ES-I3 (cell line): ENCODE measurements at regions not wholly inside any gene's neighbourhood (a gene's known extent, or its start where the extent isn't known, plus 50 kb on each side); places are given as distances from the start of the nearest gene placed in this dataset.
"Not testable (repeated sequence)": the region's sequence is repeated elsewhere in the genome, so short reads cannot be mapped to it uniquely, and the experiment has no call there.

ENCODE experiments used
- H3K36me3 ChIP-seq: 2 replicates; pipeline ENCODE4 v1.6.1; 2013; ENCODE audit warnings: mild to moderate bottlenecking, low read length, control low read depth, moderate library complexity; ENCODE audit not compliant: insufficient read depth
- H3K4me1 ChIP-seq: 2 replicates; pipeline ENCODE4 v1.6.1; 2013; ENCODE audit warnings: mild to moderate bottlenecking, control low read depth, low read length; ENCODE audit not compliant: insufficient read depth
- H3K9ac ChIP-seq: 2 replicates; pipeline ENCODE4 v1.6.1; 2013; ENCODE audit warnings: low read depth, mild to moderate bottlenecking, low read length, moderate library complexity
- H3K9me3 ChIP-seq: 2 replicates; pipeline ENCODE4 v1.6.1; 2013; ENCODE audit warnings: mild to moderate bottlenecking, low read length, moderate library complexity; ENCODE audit not compliant: control insufficient read depth, insufficient read depth

- H3K9me3 ChIP-seq = peaks cover 3% of the 10 kb centered on the region; the same call in 1 of the 2 replicates
- no peak overlapping the region for H3K9ac ChIP-seq
- no peaks in the 10 kb centered on the region for H3K4me1 ChIP-seq
- no peaks in the 10 kb centered on the region for H3K36me3 ChIP-seq
Measured at GRCh38 chr2:236446521-236446920, 123.1 kb upstream of the ACKR3 start.

DNA sequence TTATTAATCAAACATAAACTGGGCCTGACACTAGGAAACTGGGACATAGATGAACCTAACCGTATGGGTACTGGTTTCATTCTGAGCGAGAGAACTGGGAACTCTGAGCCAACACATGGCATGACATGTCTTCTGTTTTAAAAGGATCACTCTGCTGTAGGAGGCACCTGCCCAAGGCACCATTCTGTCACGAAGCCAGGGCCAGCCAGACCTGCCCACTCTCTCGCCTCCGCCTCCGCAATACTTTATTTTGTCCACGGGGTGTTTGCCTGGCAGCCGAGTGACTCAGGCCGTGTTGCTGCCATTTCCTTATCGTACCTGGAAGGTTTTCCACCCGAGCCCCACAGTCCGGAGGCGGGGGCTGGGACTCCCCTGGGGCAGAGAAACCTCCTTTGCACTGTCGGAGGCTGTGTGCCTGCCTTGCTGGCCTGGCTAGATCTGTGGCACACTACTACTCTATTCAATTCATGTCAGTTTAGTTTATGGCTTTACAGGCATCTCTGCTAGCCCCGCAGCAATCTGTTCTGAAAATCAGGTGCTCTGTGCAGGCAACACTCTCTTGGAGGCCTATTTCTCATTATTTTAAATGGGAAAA, 120.4 kb upstream of the ACKR3 start:
- Histone ChIP-seq H3K36me3 (no peaks in the 10 kb centered on the region), H3K9ac (no peak overlapping the region), H3K9me3 (peaks cover 1% of the 10 kb centered on the region; the same call in 1 of the 2 replicates), H3K4me1 (no peaks in the 10 kb centered on the region)

GRCh38 chr2:236452238-236452637, 117.4 kb upstream of the ACKR3 start:
- Histone ChIP-seq H3K36me3 (no peaks in the 10 kb centered on the region), H3K4me1 (no peaks in the 10 kb centered on the region), H3K9me3 (no peaks in the 10 kb centered on the region), H3K9ac (no peak overlapping the region)

- Histone ChIP-seq H3K9ac (no peak overlapping the region), H3K4me1 (no peaks in the 10 kb centered on the region), H3K9me3 (no peaks in the 10 kb centered on the region), H3K36me3 (no peaks in the 10 kb centered on the region)
Measured at GRCh38 chr2:236454076-236454475, 115.5 kb upstream of the ACKR3 start.

- Histone ChIP-seq H3K9ac (no peak overlapping the region), H3K4me1 (no peaks in the 10 kb centered on the region), H3K36me3 (no peaks in the 10 kb centered on the region), H3K9me3 (no peaks in the 10 kb centered on the region; the same call in 1 of the 2 replicates)
Measured at GRCh38 chr2:236459393-236459792, 110.2 kb upstream of the ACKR3 start.

GRCh38 chr2:236464140-236464539, 105.5 kb upstream of the ACKR3 start:
- Histone ChIP-seq H3K4me1 (no peaks in the 10 kb centered on the region), H3K9me3 (no peaks in the 10 kb centered on the region; the same call in 1 of the 2 replicates), H3K36me3 (no peaks in the 10 kb centered on the region), H3K9ac (no peak overlapping the region)

GRCh38 chr2:236472720-236473495, 96.7 kb upstream of the ACKR3 start:
- Histone ChIP-seq H3K4me1 (no peaks in the 10 kb centered on the region), H3K9me3 (no peaks in the 10 kb centered on the region), H3K9ac (no peak overlapping the region), H3K36me3 (no peaks in the 10 kb centered on the region)

- Histone ChIP-seq H3K36me3 (no peaks in the 10 kb centered on the region), H3K9me3 (no peaks in the 10 kb centered on the region), H3K4me1 (no peaks in the 10 kb centered on the region), H3K9ac (no peak overlapping the region)
Measured at GRCh38 chr2:236473691-236474090, 95.9 kb upstream of the ACKR3 start.

GRCh38 chr2:236479814-236480213, 89.8 kb upstream of the ACKR3 start:
- Histone ChIP-seq H3K4me1 (0 out of 2 replicates have a peak, but pooled peaks cover 5% of the 10 kb centered on the region), H3K9me3 (no peaks in the 10 kb centered on the region; the same call in 1 of the 2 replicates), H3K9ac (no peak overlapping the region), H3K36me3 (no peaks in the 10 kb centered on the region)

GRCh38 chr2:236483102-236483501, 86.5 kb upstream of the ACKR3 start:
- Histone ChIP-seq H3K9ac (no peak overlapping the region), H3K36me3 (no peaks in the 10 kb centered on the region), H3K4me1 (0 out of 2 replicates have a peak, but pooled peaks cover 8% of the 10 kb centered on the region), H3K9me3 (no peaks in the 10 kb centered on the region; the same call in 1 of the 2 replicates)

DNA sequence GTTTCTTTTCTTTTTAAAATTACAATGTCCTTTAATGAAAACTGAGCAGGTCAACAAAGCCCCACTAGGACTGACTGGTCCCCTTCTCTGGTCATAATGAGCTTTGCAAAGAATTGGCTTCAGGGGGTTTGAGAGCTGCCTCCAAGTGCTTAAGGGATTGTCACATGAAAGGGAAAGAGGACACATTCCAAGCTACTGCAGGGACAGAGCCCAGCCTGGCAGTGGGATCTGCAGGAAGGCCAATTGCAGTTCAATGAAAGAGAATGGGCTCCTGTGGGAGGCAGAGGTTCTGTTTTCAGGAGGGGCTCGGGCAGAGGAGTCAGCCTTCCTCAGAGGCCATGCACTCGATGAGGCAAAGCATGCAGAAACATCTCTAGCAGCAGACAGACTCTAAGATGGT, 84.1 kb upstream of the ACKR3 start:
- Histone ChIP-seq H3K36me3 (no peaks in the 10 kb centered on the region), H3K4me1 (0 out of 2 replicates have a peak, but pooled peaks cover 8% of the 10 kb centered on the region), H3K9me3 (no peaks in the 10 kb centered on the region), H3K9ac (no peak overlapping the region)

DNA sequence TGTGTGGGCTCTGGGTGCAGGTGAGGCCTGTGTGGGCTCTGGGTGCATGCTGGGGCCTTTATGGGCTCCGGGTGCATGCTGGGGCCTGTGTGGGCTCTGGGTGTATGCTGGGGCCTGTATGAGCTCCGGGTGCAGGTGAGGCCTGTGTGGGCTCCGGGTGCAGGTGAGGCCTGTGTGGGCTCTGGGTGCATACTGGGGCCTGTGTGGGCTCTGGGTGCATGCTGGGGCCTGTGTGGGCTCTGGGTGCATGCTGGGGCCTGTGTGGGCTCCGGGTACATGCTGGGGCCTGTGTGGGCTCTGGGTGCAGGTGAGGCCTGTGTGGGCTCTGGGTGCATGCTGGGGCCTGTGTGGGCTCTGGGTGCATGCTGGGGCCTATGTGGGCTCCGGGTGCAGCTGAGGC, 80.5 kb upstream of the ACKR3 start:
- not testable (repeated sequence) for H3K9ac ChIP-seq, H3K9me3 ChIP-seq, H3K36me3 ChIP-seq, H3K4me1 ChIP-seq

DNA sequence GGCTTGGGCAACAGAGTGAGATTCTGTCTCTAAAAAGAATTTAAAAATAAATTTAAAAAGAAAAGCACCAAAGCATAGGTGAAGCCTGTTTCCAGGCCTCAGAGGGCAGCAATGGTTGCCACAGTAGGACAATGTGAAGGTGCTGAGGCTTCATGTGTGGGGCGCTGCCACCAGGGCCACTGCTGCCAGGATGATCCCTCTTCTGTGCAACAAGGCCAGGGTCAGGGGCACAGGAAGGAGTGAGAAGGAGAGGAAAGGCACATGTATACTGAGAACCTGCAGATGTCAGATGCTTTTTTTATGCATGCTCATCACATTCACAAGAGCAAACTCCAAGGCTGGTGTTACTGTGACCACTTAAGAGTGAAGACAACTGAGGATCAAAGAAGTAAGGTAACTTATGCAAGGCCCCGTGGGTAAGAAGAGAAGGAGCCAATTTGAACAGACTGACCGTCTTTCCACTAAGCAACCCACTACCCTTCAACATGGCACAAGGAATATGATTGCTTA, 79.7 kb upstream of the ACKR3 start:
- no peak overlapping the region for H3K9ac ChIP-seq
- H3K36me3 ChIP-seq = no peaks in the 10 kb centered on the region
- 0 out of 2 replicates have a peak, but pooled peaks cover 2% of the 10 kb centered on the region for H3K4me1 ChIP-seq
- no peaks in the 10 kb centered on the region for H3K9me3 ChIP-seq

DNA sequence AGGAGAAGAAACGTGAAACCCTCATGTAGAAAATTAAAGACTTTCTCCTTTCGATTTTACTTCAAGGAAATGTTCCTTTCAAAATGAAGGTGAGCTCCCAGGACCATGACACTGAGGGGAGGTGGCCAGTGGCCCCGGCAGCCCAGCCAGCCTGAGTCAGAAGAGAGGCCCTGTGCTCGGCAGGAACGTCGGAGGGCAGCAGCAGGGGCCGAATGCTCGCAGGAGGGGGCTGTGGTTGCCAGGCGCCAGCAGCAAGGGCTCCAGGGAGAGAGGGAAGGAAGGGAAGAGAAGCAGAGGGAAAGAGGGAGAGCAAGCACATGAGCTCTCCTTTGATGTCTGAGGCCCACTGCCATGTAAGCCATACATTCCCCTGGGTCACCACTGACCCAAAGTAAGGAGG, 73.3 kb upstream of the ACKR3 start:
- Histone ChIP-seq H3K9ac (no peak overlapping the region), H3K4me1 (no peaks in the 10 kb centered on the region), H3K36me3 (no peaks in the 10 kb centered on the region), H3K9me3 (no peaks in the 10 kb centered on the region)

- Histone ChIP-seq H3K4me1 (no peaks in the 10 kb centered on the region), H3K9me3 (no peaks in the 10 kb centered on the region), H3K9ac (no peak overlapping the region), H3K36me3 (no peaks in the 10 kb centered on the region)
Measured at GRCh38 chr2:236498369-236498768, 71.3 kb upstream of the ACKR3 start.
